Smooth muscle cell (in vitro differentiated cells): ENCODE measurements at regions not wholly inside any gene's neighbourhood (a gene's known extent, or its start where the extent isn't known, plus 50 kb on each side); places are given as distances from the start of the nearest gene placed in this dataset.

Experiments used
- DNase-seq: peaks from one replicate; lab custom pipeline; 2025; ENCODE audit not compliant: unreplicated experiment; lab: John Stamatoyannopoulos, UW
- H2AFZ ChIP-seq: fragments of 200-600 bp; sonication (generic); 2 replicates; pipeline ENCODE4 v1.6.0; 2016; ENCODE audit warnings: antibody characterized with exemption, low read depth, mild to moderate bottlenecking
- H3F3A ChIP-seq: fragments of 200-600 bp; sonication (generic); 2 replicates; pipeline ENCODE4 v1.6.0; 2017; ENCODE audit warnings: antibody characterized with exemption, low read depth
- H3K27ac ChIP-seq: fragments of 200-600 bp; sonication (generic); 2 replicates; pipeline ENCODE4 v1.5.1; 2016; ENCODE audit warnings: low read depth, mild to moderate bottlenecking
- H3K27me3 ChIP-seq: fragments of 200-600 bp; sonication (generic); 2 replicates; pipeline ENCODE4 v1.6.1; 2016; ENCODE audit warnings: low read depth, mild to moderate bottlenecking
- H3K36me3 ChIP-seq: fragments of 200-600 bp; sonication (generic); 2 replicates; pipeline ENCODE4 v1.5.1; 2016; ENCODE audit warnings: low read depth
- H3K4me1 ChIP-seq: fragments of 200-600 bp; sonication (generic); 2 replicates; pipeline ENCODE4 v1.5.1; 2016; ENCODE audit warnings: low read depth
- H3K4me2 ChIP-seq: fragments of 200-600 bp; sonication (generic); 2 replicates; pipeline ENCODE4 v1.6.0; 2016; ENCODE audit warnings: mild to moderate bottlenecking
- H3K4me3 ChIP-seq: fragments of 200-600 bp; sonication (generic); 2 replicates; pipeline ENCODE4 v1.5.1; 2016; ENCODE audit warnings: mild to moderate bottlenecking
- H3K79me2 ChIP-seq: fragments of 200-600 bp; sonication (generic); 2 replicates; pipeline ENCODE4 v1.6.0; 2016; ENCODE audit warnings: low read depth, mild to moderate bottlenecking
- H3K9ac ChIP-seq: fragments of 200-600 bp; sonication (generic); 2 replicates; pipeline ENCODE4 v1.6.0; 2016; ENCODE audit warnings: low read depth
- H3K9me3 ChIP-seq: fragments of 200-600 bp; sonication (generic); replicated peaks from 2 replicates; pipeline ENCODE4 v1.5.1; 2016; ENCODE audit warnings: low read depth
- H4K20me1 ChIP-seq: fragments of 200-600 bp; sonication (generic); 2 replicates; pipeline ENCODE4 v1.6.0; 2016; ENCODE audit warnings: low read depth
- CTCF ChIP-seq: fragments of 200-600 bp; sonication (generic); IDR thresholded peaks from 2 replicates; pipeline ENCODE4 v1.5.1; 2017; ENCODE audit warnings: borderline replicate concordance, mild to moderate bottlenecking, antibody characterized with exemption; ENCODE audit not compliant: insufficient read depth, poor library complexity, severe bottlenecking
- WGBS: methylation state at CpG from one replicate; pipeline ENCODE4 v1.1.7; 2016; ENCODE audit warnings: low lambda C conversion rate; 5-methylcytosine and 5-hydroxymethylcytosine counted together

DNA sequence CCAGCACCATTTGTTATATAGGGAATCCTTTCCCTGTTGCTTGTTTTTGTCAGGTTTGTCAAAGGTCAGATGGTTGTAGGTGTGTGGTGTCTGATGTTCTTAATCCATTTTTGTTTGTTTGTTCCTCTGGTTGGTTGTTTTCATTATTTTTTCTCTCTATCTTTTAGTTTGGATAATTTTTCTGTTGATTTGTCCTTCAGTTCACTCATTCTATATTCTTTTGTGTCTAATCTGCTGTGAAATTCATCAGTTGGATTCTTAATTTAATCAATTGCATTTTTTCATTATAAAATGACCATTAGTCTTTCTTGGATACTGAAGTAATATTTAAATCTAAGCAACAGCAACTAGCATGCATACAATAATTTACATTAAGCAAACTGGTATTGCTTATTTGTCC is 206.7 kb upstream of the TRIB2 start:
- Histone ChIP-seq H3K4me1 (peaks cover 5% of the 10 kb centered on the region), H3K4me3 (no peak overlapping the region), H3K9me3 (no peaks in the 10 kb centered on the region), H3K36me3 (no peaks in the 10 kb centered on the region), H2AFZ (no peak overlapping the region), H3K4me2 (no peak overlapping the region), H3K27me3 (no peaks in the 10 kb centered on the region), H3K79me2 (no peaks in the 10 kb centered on the region), H4K20me1 (no peaks in the 10 kb centered on the region), H3K27ac (no peak overlapping the region), H3F3A (no peaks in the 10 kb centered on the region), H3K9ac (no peak overlapping the region)
- DNase-seq: no peak
- no peak for TF ChIP-seq CTCF

DNA sequence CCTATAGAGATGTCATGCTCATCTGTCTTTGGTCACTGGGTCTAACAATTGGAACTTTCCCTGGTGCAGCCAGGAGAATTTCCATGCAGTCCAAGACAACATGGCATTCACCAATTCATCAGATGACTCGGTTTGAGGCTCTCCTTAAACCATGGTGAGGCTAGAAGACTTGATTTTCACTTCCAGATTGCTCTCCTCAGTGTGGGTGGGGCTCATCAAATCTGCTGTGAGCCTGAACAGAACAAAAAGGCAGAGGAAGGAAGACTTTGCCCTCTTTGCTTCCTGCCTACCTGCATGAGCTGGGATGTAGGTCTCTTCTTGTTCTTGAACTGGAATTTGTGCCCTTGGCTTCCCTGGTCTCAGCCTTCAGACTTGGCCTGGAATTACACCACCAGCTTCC is 203.4 kb upstream of the TRIB2 start:
- no peaks in the 10 kb centered on the region for H3F3A ChIP-seq
- H4K20me1 ChIP-seq: no peaks in the 10 kb centered on the region
- H3K27me3 ChIP-seq: no peaks in the 10 kb centered on the region
- no peak for DNase-seq
- no peaks in the 10 kb centered on the region for H3K36me3 ChIP-seq
- H3K4me3 ChIP-seq: no peak overlapping the region
- no peak for TF ChIP-seq CTCF
- H3K4me1 ChIP-seq: no peaks in the 10 kb centered on the region
- 100% methylated on average over 1 of the region's 1 CpG for WGBS
- H3K9ac ChIP-seq: no peak overlapping the region
- H3K79me2 ChIP-seq: no peaks in the 10 kb centered on the region
- no peak overlapping the region for H3K4me2 ChIP-seq
- H3K27ac ChIP-seq: no peak overlapping the region
- no peak overlapping the region for H2AFZ ChIP-seq
- no peaks in the 10 kb centered on the region for H3K9me3 ChIP-seq

- no peaks in the 10 kb centered on the region for H3K36me3 ChIP-seq
- H3K4me2 ChIP-seq: peak overlapping the region; percentile 1
- H3F3A ChIP-seq: no peaks in the 10 kb centered on the region
- H4K20me1 ChIP-seq: no peaks in the 10 kb centered on the region
- no peak overlapping the region for H3K4me3 ChIP-seq
- H3K9ac ChIP-seq: no peak overlapping the region
- DNase-seq: no peak
- 50% methylated on average over 3 of the region's 3 CpGs for WGBS
- no peak overlapping the region for H3K27ac ChIP-seq
- H3K79me2 ChIP-seq: no peaks in the 10 kb centered on the region
- no peaks in the 10 kb centered on the region for H3K4me1 ChIP-seq
- H2AFZ ChIP-seq: no peak overlapping the region
- no peaks in the 10 kb centered on the region for H3K27me3 ChIP-seq
- H3K9me3 ChIP-seq: no peaks in the 10 kb centered on the region
- TF ChIP-seq CTCF: no peak
These were observed 202.6 kb upstream of the TRIB2 start for GRCh38 chr2:12514168-12514567.

DNA sequence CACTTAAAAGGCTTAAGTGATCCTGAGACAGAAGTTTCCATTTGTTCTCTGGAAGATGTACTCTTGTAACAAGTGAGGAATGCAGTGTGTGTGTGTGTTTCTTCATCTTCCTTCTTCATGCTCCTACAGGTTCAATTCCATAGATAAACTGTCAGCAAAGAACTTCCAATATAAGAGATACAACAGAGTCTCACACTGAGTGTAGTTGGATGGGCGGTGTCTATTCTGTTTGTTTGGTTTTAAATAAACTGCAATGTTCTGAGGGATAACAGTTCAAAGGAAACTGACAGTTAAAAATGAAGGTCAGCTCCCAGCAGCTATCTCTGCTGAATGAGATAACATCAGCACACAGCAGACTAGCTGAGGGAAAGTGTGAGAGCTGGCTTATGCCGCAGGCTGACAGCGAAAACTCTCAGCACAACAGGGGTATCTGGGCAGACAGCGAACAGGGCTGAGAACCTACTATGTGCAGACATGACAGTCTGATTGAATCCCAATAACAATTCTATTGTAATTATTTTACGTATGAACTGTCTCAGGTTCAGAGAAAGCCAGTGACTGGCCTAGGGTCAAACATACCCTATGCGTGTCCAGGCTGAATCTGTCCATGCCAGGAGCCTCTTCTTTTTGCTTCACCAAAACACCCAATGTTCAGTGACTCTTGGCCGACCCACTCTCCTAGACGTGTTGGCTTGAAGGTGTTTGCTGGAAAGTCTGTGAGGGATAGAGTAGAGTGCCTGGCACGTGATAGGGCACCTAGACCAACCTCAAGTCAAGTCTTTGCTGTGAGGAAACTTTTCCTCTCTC is 201.9 kb upstream of the TRIB2 start:
- Histone ChIP-seq H3K4me3 (no peak overlapping the region), H3K4me2 (peak overlapping the region; percentile 1), H3K27ac (no peak overlapping the region), H2AFZ (no peak overlapping the region), H3K27me3 (no peaks in the 10 kb centered on the region), H3K4me1 (no peaks in the 10 kb centered on the region), H3K36me3 (no peaks in the 10 kb centered on the region), H3K9ac (no peak overlapping the region), H3K79me2 (no peaks in the 10 kb centered on the region), H3K9me3 (no peaks in the 10 kb centered on the region), H3F3A (no peaks in the 10 kb centered on the region), H4K20me1 (no peaks in the 10 kb centered on the region)
- DNase-seq: no peak
- 47% methylated on average over 9 of the region's 9 CpGs for WGBS
- TF ChIP-seq CTCF: no peak
